Peyer's patch (tissue), 4 donors: ENCODE measurements at regions not wholly inside any gene's neighbourhood (a gene's known extent, or its start where the extent isn't known, plus 50 kb on each side); places are given as distances from the start of the nearest gene placed in this dataset.
"Not testable (repeated sequence)": the region's sequence is repeated elsewhere in the genome, so short reads cannot be mapped to it uniquely, and the experiment has no call there.

Experiments used
- DNase-seq, 3 donors: peaks; one replicate each; pipeline ENCODE4 v3.0.0-alpha.2; 2017 to 2019
- H3K27ac ChIP-seq, 4 donors: fragments of 200-600 bp; sonication (generic); one replicate each; pipeline ENCODE4 v1.5.1; 2016 to 2019
- H3K27me3 ChIP-seq, 2 donors: fragments of 200-600 bp; sonication (generic); one replicate each; pipeline ENCODE4 v1.5.1; 2019
- H3K36me3 ChIP-seq, 3 donors: fragments of 200-600 bp; sonication (generic); one replicate each; pipeline ENCODE4 v1.5.1; 2016 to 2019
- H3K4me1 ChIP-seq, 4 donors: fragments of 200-600 bp; sonication (generic); one replicate each; pipeline ENCODE4 v1.5.1; 2016 to 2019
- H3K4me3 ChIP-seq, 4 donors: fragments of 200-600 bp; sonication (generic); 1 replicate in 3 of 4; 2 replicates in 1 of 4; pipeline ENCODE4 v1.5.1; 2016 to 2019; ENCODE audit warnings: mild to moderate bottlenecking in 1 of 4
- H3K9me3 ChIP-seq, 4 donors: fragments of 200-600 bp; sonication (generic); one replicate each; pipeline ENCODE4 v1.5.1; 2016 to 2019; ENCODE audit warnings: mild to moderate bottlenecking in 1 of 4
- CTCF ChIP-seq, 6 experiments: fragments of 450-650 bp in 4 of 6; fragments of 200-600 bp in 2 of 6; sonication (generic) in 1 of 6; IDR thresholded peaks; one replicate each; pipeline ENCODE4 v1.5.1; 2017 to 2019; ENCODE audit warnings: antibody characterized with exemption in 6 of 6, mild to moderate bottlenecking in 3 of 6, moderate library complexity in 1 of 6
- POLR2A ChIP-seq, 2 donors: fragments of 450-650 bp; IDR thresholded peaks; one replicate each; pipeline ENCODE4 v1.5.1; 2017; ENCODE audit warnings: antibody characterized with exemption in 2 of 2, mild to moderate bottlenecking in 2 of 2, moderate library complexity in 2 of 2

DNA sequence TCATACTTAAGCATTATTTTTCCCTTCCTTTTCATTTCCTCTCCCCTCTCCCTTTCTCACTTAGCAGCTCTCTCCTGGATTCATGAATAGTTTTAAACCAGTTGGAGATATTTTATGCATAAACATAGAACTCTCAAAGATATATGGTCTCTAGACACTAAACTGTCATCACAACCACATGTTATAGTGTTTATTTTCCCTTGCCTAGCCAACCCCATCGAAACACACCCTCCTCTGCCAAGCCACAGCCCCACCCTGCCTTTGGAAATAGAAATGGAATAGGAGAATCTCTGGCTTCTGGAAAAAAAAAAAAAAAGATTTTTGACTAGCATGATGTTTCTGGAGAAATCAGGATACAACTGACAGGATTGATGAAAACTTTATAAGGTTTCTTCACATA is 64.8 kb upstream of the RBPJ start:
- no peak for DNase-seq
- Histone ChIP-seq H3K4me1 (no peaks in the 10 kb centered on the region), H3K27me3 (no peaks in the 10 kb centered on the region), H3K27ac (no peak overlapping the region), H3K36me3 (no peaks in the 10 kb centered on the region), H3K4me3 (no peak overlapping the region), H3K9me3 (no peaks in the 10 kb centered on the region)
- TF ChIP-seq POLR2A (IDR thresholded peaks at IDR 0.05) (no peak), CTCF (IDR thresholded peaks at IDR 0.05) (no peak)

DNA sequence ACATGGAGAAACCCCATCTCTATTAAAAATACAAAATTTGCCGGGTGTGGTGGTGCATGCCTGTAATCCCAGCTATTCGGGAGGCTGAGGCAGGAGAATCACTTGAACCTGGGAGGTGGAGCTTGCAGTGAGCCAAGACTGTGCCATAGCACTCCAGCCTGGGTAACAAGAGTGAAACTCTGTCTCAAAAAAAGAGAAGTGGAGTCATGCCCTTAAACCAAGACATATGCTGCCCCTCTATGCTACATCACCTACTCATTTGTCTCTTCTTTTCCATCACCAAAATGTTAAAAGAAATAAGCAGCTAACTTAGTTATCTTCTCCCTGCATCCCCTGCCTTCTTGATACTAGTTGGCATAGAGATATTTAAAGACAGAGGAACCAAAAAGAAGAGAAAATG is 63.4 kb upstream of the RBPJ start:
- H3K27me3 ChIP-seq, DNase-seq, H3K27ac ChIP-seq: not testable (repeated sequence)

GRCh38 chr4:26257850-26258249 is 63.0 kb upstream of the RBPJ start:
- TF ChIP-seq POLR2A (IDR thresholded peaks at IDR 0.05): no peak
- TF ChIP-seq CTCF (IDR thresholded peaks at IDR 0.05): no peak
- Histone ChIP-seq H3K9me3 (no peaks in the 10 kb centered on the region), H3K4me1 (no peaks in the 10 kb centered on the region), H3K4me3 (no peak overlapping the region), H3K27me3 (no peaks in the 10 kb centered on the region), H3K36me3 (no peaks in the 10 kb centered on the region), H3K27ac (no peak overlapping the region)
- no peak for DNase-seq

More for the DNA sequence above, 63.4 kb upstream of the RBPJ start:
- not testable (repeated sequence) for H3K9me3 ChIP-seq, H3K4me3 ChIP-seq, H3K4me1 ChIP-seq, H3K36me3 ChIP-seq

DNA sequence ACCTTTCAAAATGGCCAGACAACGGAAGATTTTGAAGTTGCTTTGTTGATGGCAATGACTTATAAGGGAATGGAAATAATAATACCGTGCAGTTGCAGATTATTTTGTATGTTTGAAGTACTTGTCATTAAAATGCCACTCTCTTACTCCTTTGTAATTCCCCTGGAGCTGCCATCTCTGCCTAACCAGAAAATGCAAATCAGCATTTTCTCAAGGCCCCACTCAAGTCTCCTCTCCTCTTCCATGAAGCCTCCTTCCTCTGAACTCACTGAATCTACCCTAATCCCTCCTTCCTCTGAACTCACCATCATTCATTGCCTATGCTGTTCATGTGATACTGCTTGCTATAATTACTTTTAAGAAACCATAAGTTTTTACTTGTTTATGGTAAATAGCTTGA is 60.2 kb upstream of the RBPJ start:
- Histone ChIP-seq H3K4me3 (no peak overlapping the region), H3K9me3 (no peaks in the 10 kb centered on the region), H3K36me3 (no peaks in the 10 kb centered on the region), H3K27me3 (no peaks in the 10 kb centered on the region), H3K4me1 (no peaks in the 10 kb centered on the region), H3K27ac (no peak overlapping the region)
- TF ChIP-seq CTCF (IDR thresholded peaks at IDR 0.05): no peak
- no peak for TF ChIP-seq POLR2A (IDR thresholded peaks at IDR 0.05)
- no peak for DNase-seq

- DNase-seq: no peak
- Histone ChIP-seq H3K36me3 (no peaks in the 10 kb centered on the region), H3K27ac (no peak overlapping the region), H3K9me3 (no peaks in the 10 kb centered on the region), H3K4me1 (no peaks in the 10 kb centered on the region), H3K4me3 (no peak overlapping the region), H3K27me3 (no peaks in the 10 kb centered on the region)
- TF ChIP-seq CTCF (IDR thresholded peaks at IDR 0.05): no peak
- TF ChIP-seq POLR2A (IDR thresholded peaks at IDR 0.05): no peak
Measured at GRCh38 chr4:26261405-26261804, 59.4 kb upstream of the RBPJ start.

DNA sequence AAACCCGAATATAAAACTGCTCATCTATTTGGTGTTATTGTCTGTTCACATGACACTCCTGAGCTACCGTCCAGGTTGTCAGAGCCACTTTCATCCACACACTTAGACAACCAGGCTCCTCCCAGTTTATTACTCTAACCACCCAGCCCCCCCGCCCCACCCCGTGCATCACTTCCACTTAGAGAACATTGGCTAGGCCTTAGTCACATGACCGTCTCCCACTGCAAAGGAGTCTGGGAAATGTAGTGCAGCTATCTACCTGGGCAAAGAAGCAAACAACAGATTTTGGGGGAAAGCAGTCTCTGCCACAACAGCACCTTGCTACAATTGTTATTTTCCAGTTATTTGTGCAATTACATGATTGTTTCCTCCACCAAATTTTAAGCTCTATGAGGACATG is 57.6 kb upstream of the RBPJ start:
- Histone ChIP-seq H3K9me3 (no peaks in the 10 kb centered on the region), H3K27me3 (no peaks in the 10 kb centered on the region), H3K4me1 (no peaks in the 10 kb centered on the region), H3K27ac (no peak overlapping the region), H3K4me3 (no peak overlapping the region), H3K36me3 (no peaks in the 10 kb centered on the region)
- no peak for DNase-seq
- no peak for TF ChIP-seq POLR2A (IDR thresholded peaks at IDR 0.05)
- TF ChIP-seq CTCF (IDR thresholded peaks at IDR 0.05): no peak
